K562 (cell line): ENCODE measurements at regions not wholly inside any gene's neighbourhood (a gene's known extent, or its start where the extent isn't known, plus 50 kb on each side); places are given as distances from the start of the nearest gene placed in this dataset.

Source experiments
- ATAC-seq: fragments of 200-7000 bp; cut with Tn5 transposase; 3 replicates; pipeline ENCODE4 v1.9.1; 2020; ENCODE audit warnings: moderate library complexity
- BruUV-seq: library from RNA; stranded (reverse); fragments of 400-500 nt; replicated peaks from 2 replicates; lab custom pipeline; 2021; lab: Mats Ljungman, UMichigan
- CTCF ChIA-PET: fragments of 300-600 bp; formaldehyde crosslinking; extraction: SDS; loops from one replicate; lab custom pipeline; 2021; ENCODE audit warnings: low intra/inter-chr PET ratio; lab: Yijun Ruan, JAX
- POLR2A ChIA-PET: fragments of 300-600, 350-650 bp; sonication (Branson Sonifier 250); formaldehyde crosslinking; extraction: SDS; loops from one replicate; lab custom pipeline; 2021; ENCODE audit warnings: antibody characterized with exemption, inconsistent platforms; lab: Yijun Ruan, JAX
- DNase-seq, 4 experiments: peaks; one replicate each; pipeline versions ENCODE4 v3.0.0 to v3.0.0-alpha.2; 2011 to 2018; ENCODE audit warnings: low spot score in 3 of 4, mixed read lengths in 3 of 4; ENCODE audit errors: extremely low read depth in 1 of 4
- FAIRE-seq: peaks from 2 replicates; lab custom pipeline; 2011; peaks lifted over from hg19 to GRCh38; lab: Jason Lieb, UNC
- H2AFZ ChIP-seq: 2 replicates; pipeline ENCODE4 v1.6.0; 2011; ENCODE audit warnings: low read depth, low read length, control low read depth, inconsistent platforms
- H3K27ac ChIP-seq: fragments of 200-600 bp; 3 replicates; pipeline ENCODE4 v1.8.0; 2011; ENCODE audit warnings: low read depth, mild to moderate bottlenecking, control low read depth, inconsistent platforms, low read length, moderate library complexity, mixed read lengths; ENCODE audit errors: extremely low read depth
- H3K27me3 ChIP-seq, 2 experiments: fragments of 300-600 bp in 1 of 2; 2 replicates in 1 of 2; 3 replicates in 1 of 2; pipeline versions ENCODE4 v1.6.0 to v1.8.0; 2011; ENCODE audit warnings: inconsistent platforms in 2 of 2, low read length in 2 of 2, mild to moderate bottlenecking in 1 of 2, mixed read lengths in 1 of 2, moderate library complexity in 1 of 2; ENCODE audit not compliant: control insufficient read depth in 2 of 2, insufficient read depth in 2 of 2
- H3K36me3 ChIP-seq: fragments of 300-600 bp; 3 replicates; pipeline ENCODE4 v1.8.0; 2011; ENCODE audit warnings: mild to moderate bottlenecking, low read length, inconsistent platforms; ENCODE audit not compliant: control insufficient read depth, insufficient read depth
- H3K4me1 ChIP-seq, 2 experiments: fragments of 200-600 bp in 1 of 2; replicated peaks in 1 of 2; 2 replicates in 1 of 2; 3 replicates in 1 of 2; pipeline versions ENCODE4 v1.5.1 to v1.8.0; 2011; ENCODE audit warnings: inconsistent platforms in 2 of 2, low read length in 2 of 2, mild to moderate bottlenecking in 1 of 2, mixed read lengths in 1 of 2, moderate library complexity in 1 of 2; ENCODE audit not compliant: control insufficient read depth in 2 of 2, insufficient read depth in 2 of 2
- H3K4me2 ChIP-seq: 2 replicates; pipeline ENCODE4 v1.6.1; 2011; ENCODE audit warnings: low read length, control low read depth, inconsistent platforms, mixed read lengths; ENCODE audit not compliant: insufficient read depth
- H3K4me3 ChIP-seq: fragments of 200-600 bp; sonication (generic), shearing (Covaris generic); 2 replicates; pipeline ENCODE4 v1.5.1; 2016; ENCODE audit warnings: control low read depth, inconsistent platforms
- H3K79me2 ChIP-seq: fragments of 200-600 bp; 3 replicates; pipeline ENCODE4 v1.8.0; 2011; ENCODE audit warnings: low read length, inconsistent platforms; ENCODE audit not compliant: control insufficient read depth, insufficient read depth
- H3K9ac ChIP-seq, 2 experiments: 2 replicates each; pipeline versions ENCODE4 v1.6.0 to v1.6.1; 2011; ENCODE audit warnings: low read depth in 2 of 2, low read length in 2 of 2, control low read depth in 1 of 2, inconsistent platforms in 1 of 2, mild to moderate bottlenecking in 1 of 2, mixed read lengths in 1 of 2; ENCODE audit not compliant: insufficient read depth in 1 of 2
- H3K9me1 ChIP-seq: one replicate; pipeline ENCODE4 v1.6.0; 2011; ENCODE audit warnings: inconsistent platforms, mild to moderate bottlenecking, low read length, moderate library complexity; ENCODE audit not compliant: control insufficient read depth, insufficient read depth
- H3K9me3 ChIP-seq: replicated peaks from 2 replicates; pipeline ENCODE4 v1.5.1; 2011; ENCODE audit warnings: low read depth, low read length, inconsistent platforms; ENCODE audit not compliant: control insufficient read depth, insufficient read depth
- H4K20me1 ChIP-seq: replicated peaks from 2 replicates; pipeline ENCODE4 v1.6.1; 2011; ENCODE audit warnings: low read length, inconsistent platforms, mixed read lengths; ENCODE audit not compliant: control insufficient read depth, insufficient read depth
- DMBX1 ChIP-seq: fragments of 250-450 bp; sonication (Bioruptor Pico); IDR thresholded peaks from 2 replicates; pipeline ENCODE4 v1.8.0; 2022; ENCODE audit warnings: inconsistent platforms, mild to moderate bottlenecking, moderate library complexity, borderline replicate concordance
- ETV1 ChIP-seq: fragments of 450-650 bp; conservative IDR thresholded peaks from 2 replicates; pipeline ENCODE4 v1.6.1; 2016; ENCODE audit warnings: missing genetic modification characterization, control low read depth, low read depth, missing compliant biosample characterization
- JUND ChIP-seq, 2 experiments: IDR thresholded peaks; 2 replicates in 1 of 2; 3 replicates in 1 of 2; pipeline ENCODE4 v1.6.1; 2011; ENCODE audit warnings: borderline replicate concordance in 2 of 2, low read depth in 2 of 2, low read length in 2 of 2, improper control_type of control experiment in 1 of 2, missing biosample characterization in 1 of 2, missing genetic modification characterization in 1 of 2, missing genetic modification reagents in 1 of 2
- MAZ ChIP-seq, 2 experiments: fragments of 450-650 bp in 1 of 2; sonication (generic) in 1 of 2; formaldehyde crosslinking; IDR thresholded peaks in 1 of 2; conservative IDR thresholded peaks in 1 of 2; 2 replicates each; pipeline versions ENCODE4 v1.4.0 to v1.5.0; 2020; ENCODE audit warnings: mild to moderate bottlenecking in 1 of 2, missing genetic modification reagents in 1 of 2
- NFIX ChIP-seq: fragments of 250-450 bp; sonication (Bioruptor Pico); IDR thresholded peaks from 2 replicates; pipeline ENCODE4 v1.4.0; 2020; ENCODE audit warnings: low read depth, mild to moderate bottlenecking, moderate library complexity
- PHF21A ChIP-seq: fragments of 450-650 bp; IDR thresholded peaks from 2 replicates; pipeline ENCODE4 v1.6.1; 2017; ENCODE audit warnings: low read depth, borderline replicate concordance
- POLR2A ChIP-seq: fragments of 450-650 bp; conservative IDR thresholded peaks from 2 replicates; pipeline ENCODE4 v1.6.1; 2016
- RBM22 ChIP-seq: fragments of 200-400 bp; formaldehyde crosslinking; IDR thresholded peaks from 2 replicates; pipeline ENCODE4 v1.6.1; 2018; ENCODE audit warnings: low read length, low read depth; ENCODE audit not compliant: poor library complexity, severe bottlenecking
- RBM25 ChIP-seq: fragments of 200-400 bp; formaldehyde crosslinking; IDR thresholded peaks from 2 replicates; pipeline ENCODE4 v1.6.1; 2018; ENCODE audit warnings: low read length, low read depth, moderate library complexity; ENCODE audit not compliant: severe bottlenecking
- SMARCC2 ChIP-seq: fragments of 450-650 bp; IDR thresholded peaks from 2 replicates; pipeline ENCODE4 v1.6.1; 2017; ENCODE audit warnings: antibody characterized with exemption, moderate library complexity, mild to moderate bottlenecking, low read depth
- SP2 ChIP-seq: IDR thresholded peaks from 2 replicates; pipeline ENCODE4 v1.6.1; 2011; ENCODE audit warnings: mild to moderate bottlenecking, low read depth, low read length, moderate library complexity; ENCODE audit not compliant: poor library complexity, severe bottlenecking; ENCODE audit errors: extremely low read depth
- ZNF695 ChIP-seq: fragments of 450-650 bp; formaldehyde crosslinking; IDR thresholded peaks from 2 replicates; pipeline ENCODE4 v1.4.0; 2020; ENCODE audit warnings: mild to moderate bottlenecking, moderate library complexity
- ZNF77 ChIP-seq: fragments of 250-450 bp; sonication (Bioruptor Pico); IDR thresholded peaks from 2 replicates; pipeline ENCODE4 v1.5.0; 2020
- WGBS: fragments of 100-300 bp; shearing (Covaris generic); methylation state at CpG from one replicate; pipeline ENCODE4 v1.1.6; 2016; ENCODE audit warnings: low coverage, mixed read lengths; ENCODE audit not compliant: insufficient coverage; ENCODE audit errors: missing lambda C conversion rate; 5-methylcytosine and 5-hydroxymethylcytosine counted together
- in situ Hi-C: fragments of 300-500 bp; cut with MboI; formaldehyde crosslinking; loops from 4 replicates; pipeline ENCODE4 v1.15.0; 2018; ENCODE audit warnings: inconsistent platforms, mixed read lengths
- intact Hi-C: fragments of 100-400 bp; cut with micrococcal nuclease; formaldehyde crosslinking; loops from 2 replicates; pipeline ENCODE4 v1.14.2; 2022
- TF ChIP-seq, protein P1 (sequence below): sonication (generic); formaldehyde crosslinking; IDR thresholded peaks from 2 replicates; pipeline ENCODE4 v1.8.0; 2022; ENCODE audit warnings: mild to moderate bottlenecking, missing genetic modification reagents

- 8% methylated on average over 4 of the region's 4 CpGs for WGBS
- H3K4me2 ChIP-seq, result no peak overlapping the region
- H3K9me3 ChIP-seq, result no peaks in the 10 kb centered on the region
- FAIRE-seq, result no peak
- H3K36me3 ChIP-seq, result no peaks in the 10 kb centered on the region
- TF ChIP-seq POLR2A (no peak), RBM25 (peak; percentile 61)
- TF ChIP-seq, all 486 proteins: peak for 1
- no peaks in the 10 kb centered on the region for H3K4me1 ChIP-seq
- H3K4me3 ChIP-seq, result no peak overlapping the region
- ChIA-PET POLR2A (no interaction called here), CTCF (no interaction called here)
- in situ Hi-C loops (no loop called here), intact Hi-C loops (no loop called here)
- no peaks in the 10 kb centered on the region for H4K20me1 ChIP-seq
- no peaks in the 10 kb centered on the region for H3K27me3 ChIP-seq
- BruUV-seq, result no TSS peak
- no peaks in the 10 kb centered on the region for H3K9me1 ChIP-seq
- DNase-seq (no peak), ATAC-seq (no peak)
- no peaks in the 10 kb centered on the region for H3K79me2 ChIP-seq
- no peak overlapping the region for H2AFZ ChIP-seq
- H3K27ac ChIP-seq, result no peak overlapping the region
- no peak overlapping the region for H3K9ac ChIP-seq
These were observed 476.3 kb upstream of the CDH5 start for GRCh38 chr16:65890203-65890602.

DNA sequence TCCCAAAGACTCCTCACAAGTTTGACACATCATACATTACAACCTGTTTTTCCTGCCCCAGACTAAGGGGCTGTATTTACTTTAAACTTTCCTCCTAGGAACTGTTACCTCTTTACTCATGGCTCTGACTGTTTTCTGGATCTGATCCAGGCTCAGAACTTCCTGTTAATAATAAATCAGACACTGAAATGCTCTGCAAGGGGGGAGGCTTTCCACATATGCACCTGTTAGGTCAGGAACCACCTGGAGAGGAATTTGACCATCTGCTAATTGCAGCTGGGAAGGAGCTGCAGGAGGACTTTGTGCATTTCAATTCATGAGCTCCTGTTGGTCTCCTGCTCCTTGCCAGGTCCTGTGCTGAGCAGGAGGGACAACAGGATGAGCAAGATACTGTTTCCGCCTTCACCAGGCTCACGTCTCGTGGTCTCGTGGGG lies 476.9 kb upstream of the CDH5 start:
- DNase-seq (no peak), ATAC-seq (no peak)
- H3K27ac ChIP-seq, result no peak overlapping the region
- no peak overlapping the region for H3K4me3 ChIP-seq
- in situ Hi-C loops, result no loop called here
- H3K36me3 ChIP-seq, result no peaks in the 10 kb centered on the region
- no peak overlapping the region for H3K9ac ChIP-seq
- H3K4me1 ChIP-seq, result no peaks in the 10 kb centered on the region
- no peaks in the 10 kb centered on the region for H3K9me3 ChIP-seq
- CTCF ChIA-PET, result no interaction called here
- H3K79me2 ChIP-seq, result no peaks in the 10 kb centered on the region
- no peak overlapping the region for H3K4me2 ChIP-seq
- 0% methylated on average over 3 of the region's 4 CpGs for WGBS
- no peaks in the 10 kb centered on the region; a peak in 1 of 5 replicates for H3K27me3 ChIP-seq
- no peak overlapping the region for H2AFZ ChIP-seq
- TF ChIP-seq, protein P1, sequence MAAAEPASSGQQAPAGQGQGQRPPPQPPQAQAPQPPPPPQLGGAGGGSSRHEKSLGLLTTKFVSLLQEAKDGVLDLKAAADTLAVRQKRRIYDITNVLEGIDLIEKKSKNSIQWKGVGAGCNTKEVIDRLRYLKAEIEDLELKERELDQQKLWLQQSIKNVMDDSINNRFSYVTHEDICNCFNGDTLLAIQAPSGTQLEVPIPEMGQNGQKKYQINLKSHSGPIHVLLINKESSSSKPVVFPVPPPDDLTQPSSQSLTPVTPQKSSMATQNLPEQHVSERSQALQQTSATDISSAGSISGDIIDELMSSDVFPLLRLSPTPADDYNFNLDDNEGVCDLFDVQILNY (CRISPR knock-in tag), result no peak
- TF ChIP-seq PHF21A (no peak), SP2 (no peak), NFIX (no peak), JUND (IDR thresholded peaks at IDR 0.05; ENCODE audit: borderline replicate concordance, low read depth, low read length) (no peak), JUND (tag; IDR thresholded peaks at IDR 0.05; ENCODE audit: borderline replicate concordance, low read depth, low read length) (no peak), DMBX1 (CRISPR knock-in tag) (no peak), ETV1 (tag) (no peak), MAZ (CRISPR knock-in tag; conservative IDR thresholded peaks at IDR 0.05 in 1 of 2, IDR thresholded peaks at IDR 0.05 in 1 of 2) (no peak), ZNF695 (no peak), RBM22 (no peak), ZNF77 (CRISPR knock-in tag) (no peak), SMARCC2 (no peak)
- TF ChIP-seq, all 486 proteins: peak for 0
- H4K20me1 ChIP-seq, result no peaks in the 10 kb centered on the region
- no TSS peak for BruUV-seq
- no peaks in the 10 kb centered on the region for H3K9me1 ChIP-seq
- intact Hi-C loops, result no loop called here
- POLR2A ChIA-PET, result interaction anchor here (1.0 kb wide), 1 partner anchor 18 kb away, joined by 3 read pairs; no protein-coding TSS in a partner anchor
- FAIRE-seq, result no peak
